Kidney glomerular epithelial cell (primary cell): ENCODE measurements at regions not wholly inside any gene's neighbourhood (a gene's known extent, or its start where the extent isn't known, plus 50 kb on each side); places are given as distances from the start of the nearest gene placed in this dataset.
"Not testable (repeated sequence)": the region's sequence is repeated elsewhere in the genome, so short reads cannot be mapped to it uniquely, and the experiment has no call there.

ENCODE experiments used
- DNase-seq: peaks from one replicate; lab custom pipeline; 2025; lab: John Stamatoyannopoulos, UW

DNA sequence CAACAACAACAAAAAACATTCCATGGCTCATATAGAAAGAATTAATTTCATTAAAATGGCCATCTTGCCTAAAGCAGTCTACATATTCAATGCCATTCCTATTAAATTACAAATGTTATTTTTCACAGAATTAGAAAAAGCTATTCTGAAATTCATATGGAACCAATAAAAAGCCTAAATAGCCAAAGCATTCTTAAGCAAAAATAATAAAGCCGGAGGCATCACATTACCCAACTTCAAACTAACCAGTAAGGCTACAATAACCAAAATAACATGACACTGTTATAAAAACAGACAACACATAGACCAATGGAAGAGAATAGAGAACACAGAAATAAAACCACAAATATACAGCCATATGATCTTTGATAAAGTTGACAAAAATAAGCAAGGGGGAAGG is 330.4 kb downstream of the KIF20B start:
- no peak for DNase-seq

DNA sequence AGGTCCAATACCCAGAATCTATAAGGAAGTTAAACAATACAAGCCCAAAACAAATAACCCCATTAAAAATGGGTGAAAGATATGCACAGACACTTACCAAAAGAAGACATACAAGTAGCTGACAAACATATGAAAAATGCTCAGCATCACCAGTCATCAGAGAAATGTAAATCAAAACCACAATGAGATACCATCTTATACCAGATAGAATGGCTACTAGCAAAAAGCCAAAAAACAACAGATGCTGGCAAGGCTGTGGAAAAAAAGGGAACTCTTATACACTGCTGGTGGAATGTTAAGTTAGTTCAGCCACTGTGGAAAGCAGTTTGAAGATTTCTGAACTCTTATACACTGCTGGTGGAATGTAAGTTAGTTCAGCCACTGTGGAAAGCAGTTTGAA is 331.1 kb downstream of the KIF20B start:
- no peak for DNase-seq

DNA sequence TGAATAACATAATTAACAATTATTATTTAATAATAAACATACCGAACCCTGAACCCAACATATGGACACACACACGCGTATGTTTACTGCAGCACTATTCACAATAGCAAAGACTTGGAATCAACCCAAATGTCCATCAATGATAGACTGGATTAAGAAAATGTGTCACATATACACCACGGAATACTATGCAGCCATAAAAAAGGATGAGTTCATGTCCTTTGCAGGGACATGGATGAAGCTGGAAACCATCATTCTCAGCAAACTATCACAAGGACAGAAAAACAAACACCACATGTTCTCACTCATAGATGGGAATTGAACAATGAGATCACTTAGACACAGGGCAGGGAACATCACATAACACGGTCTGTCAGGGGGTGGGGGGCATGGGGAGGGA is 333.5 kb downstream of the KIF20B start:
- not testable (repeated sequence) for DNase-seq

DNA sequence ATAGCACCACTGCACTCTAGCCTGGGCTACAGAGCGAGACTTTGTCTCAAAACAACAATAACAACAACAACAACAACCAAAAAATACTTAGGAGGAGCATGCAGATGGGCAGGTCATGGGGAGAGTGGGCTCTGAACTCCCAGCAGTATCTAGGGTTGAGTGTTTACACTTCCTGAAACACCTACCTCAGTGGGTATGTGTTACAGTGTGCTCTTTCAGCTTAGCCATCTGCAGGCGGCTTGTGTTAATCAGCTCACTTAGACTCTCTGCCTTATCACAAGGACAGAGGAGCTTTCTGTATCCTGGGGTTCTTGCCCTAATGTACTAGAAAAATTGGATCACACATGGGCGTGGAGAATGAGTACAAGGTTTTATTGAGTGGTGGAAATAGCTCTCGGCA is 340.2 kb downstream of the KIF20B start:
- no peak for DNase-seq

DNA sequence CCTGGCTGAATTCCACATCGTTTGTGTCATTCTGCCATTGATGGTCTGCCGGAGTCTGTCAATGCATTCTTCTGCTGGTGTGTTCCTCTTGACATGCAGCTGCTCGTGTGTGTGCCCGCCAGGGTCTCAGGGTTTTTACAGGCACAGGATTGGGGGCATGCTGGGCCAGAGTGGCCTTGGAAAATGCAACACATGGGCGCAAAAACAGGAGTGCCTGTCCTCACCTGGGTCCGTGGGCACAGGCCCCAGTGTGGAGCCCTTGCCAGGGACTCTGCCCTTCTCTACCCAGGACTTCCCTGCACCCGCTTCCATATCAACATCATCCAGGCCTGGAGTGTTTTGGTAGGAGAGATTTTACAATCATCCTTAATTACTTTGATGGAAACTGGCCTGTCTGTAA is 340.7 kb downstream of the KIF20B start:
- DNase-seq: no peak

DNA sequence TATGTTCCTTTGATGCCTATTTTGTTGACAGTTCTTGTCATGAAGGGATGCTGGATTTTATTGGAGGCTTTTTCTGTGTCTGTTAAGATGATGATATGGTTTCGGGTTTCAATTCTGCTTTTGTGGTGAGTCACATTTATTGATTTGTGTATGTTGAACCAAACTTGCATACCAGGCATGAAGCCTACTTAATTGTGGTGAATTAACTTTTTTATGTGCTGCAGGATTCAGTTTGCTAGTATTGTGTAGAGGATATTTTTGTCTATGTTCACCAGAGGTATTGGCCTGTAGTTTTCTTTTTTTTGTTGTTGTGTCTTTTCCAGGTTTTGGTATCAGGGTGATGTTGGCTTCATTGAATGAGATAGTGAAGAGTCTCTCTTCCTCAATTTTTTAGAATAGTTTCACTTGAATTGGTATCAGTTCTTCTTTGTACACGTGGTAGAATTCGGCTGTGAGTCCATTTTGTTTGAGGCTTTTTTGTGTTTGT is 345.9 kb downstream of the KIF20B start:
- no peak for DNase-seq

DNA sequence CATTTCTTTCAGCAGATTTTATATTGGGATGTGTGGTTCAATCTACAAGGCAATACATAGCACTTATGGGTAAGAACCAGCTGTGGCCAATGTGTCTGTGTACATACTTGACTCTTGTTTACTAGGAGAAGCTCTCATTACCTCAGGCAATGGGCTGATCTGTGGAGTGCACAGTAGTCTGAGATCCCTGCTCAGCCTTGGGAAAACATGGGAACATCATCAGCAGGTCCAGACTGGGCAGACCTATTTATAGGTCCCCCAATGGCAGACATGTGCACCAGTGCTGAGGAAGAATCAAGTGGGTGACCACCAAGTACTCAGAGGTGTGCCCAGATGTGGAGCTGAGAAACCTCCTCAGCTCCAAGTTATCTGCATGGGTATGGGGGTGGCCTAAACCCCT is 349.7 kb downstream of the KIF20B start:
- no peak for DNase-seq

DNA sequence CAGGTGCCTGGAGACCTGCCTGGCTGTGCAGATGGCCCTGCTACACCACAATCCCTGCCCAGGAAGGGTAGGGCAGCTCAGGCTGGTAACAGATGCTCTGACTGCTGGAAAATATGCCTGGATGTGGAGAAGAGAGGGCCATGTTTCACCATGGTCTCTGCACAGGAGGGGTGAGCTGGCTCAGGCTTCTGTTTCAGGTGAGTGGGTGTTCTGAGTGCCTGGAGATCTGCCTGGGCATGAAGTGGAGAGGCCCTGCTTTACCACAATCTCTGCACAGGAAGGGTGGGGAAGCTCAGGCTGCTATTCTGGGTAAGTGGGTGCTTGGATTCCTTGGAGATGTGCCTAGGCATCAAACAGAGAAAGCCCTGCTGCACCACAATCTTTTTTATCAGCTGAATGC is 350.1 kb downstream of the KIF20B start:
- DNase-seq: no peak

DNA sequence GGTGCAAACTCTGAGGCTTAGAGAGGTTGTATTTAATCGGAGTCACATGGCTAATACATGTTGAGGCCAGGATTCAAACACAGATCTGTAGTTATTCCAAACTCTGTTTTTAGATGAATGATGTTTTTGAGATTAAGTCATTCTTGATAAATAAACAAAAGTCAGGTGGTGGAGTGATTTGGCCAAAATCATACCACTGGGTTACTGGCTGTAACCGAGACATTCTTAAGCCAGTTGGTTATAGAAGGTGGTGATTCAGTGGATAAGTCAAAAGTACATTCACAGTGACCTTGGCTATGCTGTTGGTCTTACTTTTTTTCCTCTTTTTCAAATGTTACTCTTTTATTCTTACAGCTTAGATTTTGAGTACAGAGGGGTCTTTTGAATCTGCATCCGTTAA is 361.4 kb downstream of the KIF20B start:
- no peak for DNase-seq

DNA sequence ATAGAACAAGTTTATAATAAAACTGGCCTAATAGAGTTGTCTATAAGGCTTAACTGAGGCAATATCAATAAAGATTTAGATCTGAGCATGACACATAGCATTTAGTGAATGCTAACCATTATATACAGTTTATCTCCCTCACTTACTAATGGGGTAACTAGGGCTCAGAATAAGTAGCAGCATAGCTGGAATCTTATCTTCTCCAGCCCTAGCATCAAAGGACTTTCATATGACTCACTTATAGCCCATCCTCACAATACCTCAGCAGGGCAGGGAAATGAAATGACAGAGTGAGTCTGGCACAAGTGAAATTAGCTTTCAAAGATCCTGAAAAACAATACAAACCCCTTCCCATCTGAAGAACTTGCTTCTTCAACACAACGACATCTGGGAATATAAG is 362.9 kb downstream of the KIF20B start:
- DNase-seq: no peak

DNA sequence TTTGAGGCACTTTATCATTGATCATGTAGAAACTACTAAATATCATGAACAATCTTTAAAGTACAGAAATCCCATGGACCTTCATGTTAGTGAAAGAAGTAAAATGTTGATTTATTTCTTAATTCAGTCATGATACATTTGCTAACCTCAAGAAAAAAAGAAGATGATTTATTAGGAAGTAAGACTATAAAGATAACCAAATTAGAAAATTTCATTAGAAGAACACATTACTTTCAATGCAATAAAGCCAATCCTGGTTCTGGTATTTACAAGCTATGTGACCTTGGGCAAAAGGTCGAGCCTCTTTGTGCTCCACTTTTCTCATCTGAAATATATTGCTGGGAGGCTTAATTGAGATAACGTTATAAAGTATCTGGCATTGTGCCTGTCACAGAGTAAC is 365.0 kb downstream of the KIF20B start:
- no peak for DNase-seq

DNA sequence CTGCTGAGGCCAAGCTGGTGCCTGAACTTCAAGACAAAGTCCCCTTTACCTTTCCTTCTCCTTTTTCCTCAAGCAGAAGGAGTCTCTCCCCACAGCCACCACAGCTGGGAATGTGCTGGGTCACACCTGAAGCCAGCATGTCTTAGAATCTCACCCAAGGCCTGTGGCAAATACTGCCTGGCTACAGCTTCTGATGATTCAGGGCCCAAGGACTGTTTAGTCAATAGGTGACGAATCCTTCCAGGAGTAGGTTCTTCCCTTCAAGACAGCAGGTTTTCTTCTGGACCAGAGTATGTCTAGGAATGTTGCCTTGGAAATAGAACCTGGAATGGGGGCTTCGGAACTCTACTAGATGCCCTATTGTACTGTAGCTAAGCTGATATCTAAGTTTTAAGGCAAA is 374.6 kb downstream of the KIF20B start:
- DNase-seq: no peak

DNA sequence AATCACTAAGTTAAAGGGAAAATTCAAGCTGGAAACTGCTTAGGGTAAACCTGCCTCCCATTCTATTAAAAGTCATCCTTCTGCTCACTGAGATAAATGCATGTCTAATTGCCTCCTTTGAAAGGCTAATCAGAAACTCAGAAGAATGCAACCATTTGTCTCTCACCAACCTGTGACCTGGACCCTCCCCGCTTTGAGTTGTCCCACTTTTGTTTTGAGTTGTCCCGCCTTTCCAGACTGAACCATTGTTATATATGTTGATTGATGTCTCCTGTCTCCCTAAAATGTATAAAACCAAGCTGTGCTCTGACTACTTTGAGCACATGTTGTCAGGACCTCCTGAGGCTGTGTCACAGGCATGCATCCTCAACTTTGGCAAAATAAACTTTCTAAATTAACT is 378.4 kb downstream of the KIF20B start:
- no peak for DNase-seq

DNA sequence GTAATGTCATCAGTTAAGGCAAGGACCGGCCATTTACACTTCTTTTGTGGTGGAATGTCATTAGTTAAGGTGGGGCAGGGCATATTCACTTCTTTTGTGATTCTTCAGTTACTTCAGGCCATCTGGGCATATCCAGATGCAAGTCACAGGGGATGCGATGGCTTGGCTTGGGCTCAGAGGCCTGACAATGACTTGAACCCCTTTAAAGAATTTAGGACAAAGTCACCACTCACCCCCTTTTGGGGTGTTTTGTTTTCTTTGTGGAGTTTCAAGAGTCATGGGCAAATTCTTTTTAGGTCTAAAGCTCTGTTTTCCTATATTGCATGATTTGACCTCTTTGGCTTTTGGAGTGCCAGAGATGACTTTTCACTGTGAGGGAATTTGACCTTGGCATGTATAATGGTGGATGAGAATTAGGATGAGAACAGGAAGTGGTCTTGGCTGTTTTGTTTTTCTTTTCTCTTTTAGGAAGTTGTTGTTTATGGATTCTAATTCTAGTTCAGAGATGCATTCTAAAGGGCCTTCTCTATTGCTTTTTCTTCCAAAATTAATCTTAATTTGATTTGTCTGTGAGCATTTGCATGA is 385.3 kb downstream of the KIF20B start:
- not testable (repeated sequence) for DNase-seq

DNA sequence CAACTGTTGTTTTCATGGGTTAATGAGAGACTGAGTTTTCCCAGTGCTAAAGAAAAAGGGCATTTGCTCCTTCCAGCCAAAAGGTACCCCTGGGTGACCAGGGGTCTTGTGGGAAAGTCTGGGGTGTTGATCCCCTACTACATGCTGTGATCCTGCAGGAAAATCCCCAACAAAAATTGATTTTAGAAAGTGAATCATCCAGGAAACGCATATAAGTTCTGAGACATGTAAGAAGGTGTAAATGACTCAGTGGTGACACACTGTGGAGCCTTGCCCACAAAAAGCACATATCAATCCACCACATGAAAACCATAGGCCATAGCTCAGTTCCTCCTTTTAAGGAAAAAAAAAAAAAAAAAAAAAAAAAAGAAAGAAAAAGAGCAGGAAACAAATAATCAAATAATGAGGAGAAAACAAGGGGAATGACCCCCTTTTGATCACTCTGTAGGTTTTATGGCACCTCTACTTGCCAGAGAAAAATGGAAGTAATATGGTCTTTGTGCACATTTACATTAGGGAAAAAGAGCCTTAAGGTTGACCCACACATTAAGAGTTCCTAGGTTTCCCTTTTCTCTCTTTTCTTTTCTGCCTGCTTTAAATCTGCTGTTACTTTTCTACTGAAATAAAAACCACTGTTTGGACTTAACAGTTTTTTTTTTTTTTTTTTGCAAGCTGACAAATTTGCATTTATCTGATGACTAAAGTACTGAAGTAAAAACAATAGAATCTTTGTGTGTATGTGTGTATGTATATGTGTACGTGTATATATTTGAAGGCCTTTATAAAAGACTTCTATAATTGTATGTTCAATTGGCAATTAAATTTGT is 386.0 kb downstream of the KIF20B start:
- DNase-seq: peak; percentile 26

DNA sequence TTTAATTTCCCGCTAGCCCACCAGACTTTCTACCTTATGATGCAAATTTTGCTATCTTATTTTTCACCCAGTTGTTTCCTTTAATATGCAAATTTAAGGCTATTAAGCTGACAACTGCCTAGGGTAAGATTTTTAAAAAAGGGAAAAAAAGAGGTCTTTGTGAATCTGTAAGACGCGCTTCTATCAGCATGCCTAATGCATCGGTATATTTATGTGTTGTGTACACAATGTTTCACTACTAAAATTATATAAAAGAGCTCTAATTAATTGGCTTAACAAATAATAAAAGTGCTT is 386.6 kb downstream of the KIF20B start:
- no peak for DNase-seq

DNA sequence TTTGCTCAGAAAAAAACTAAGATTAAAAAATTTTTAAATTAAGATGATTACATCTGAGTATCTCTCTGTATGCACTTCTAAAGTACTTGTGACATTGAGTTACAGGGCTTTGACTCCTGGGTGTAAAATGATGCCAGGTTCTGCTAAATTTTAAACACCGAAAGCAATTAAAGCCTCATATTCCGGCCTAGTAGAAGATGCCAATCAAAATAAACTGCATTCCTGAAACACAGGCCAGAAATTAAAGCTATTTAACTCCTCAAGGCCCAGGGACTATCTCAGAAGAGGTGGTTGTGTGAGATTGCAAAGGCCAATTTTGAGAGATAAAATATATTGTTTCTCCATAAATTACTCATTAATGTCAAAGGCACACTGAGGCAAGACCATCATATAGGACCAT is 388.3 kb downstream of the KIF20B start:
- no peak for DNase-seq

DNA sequence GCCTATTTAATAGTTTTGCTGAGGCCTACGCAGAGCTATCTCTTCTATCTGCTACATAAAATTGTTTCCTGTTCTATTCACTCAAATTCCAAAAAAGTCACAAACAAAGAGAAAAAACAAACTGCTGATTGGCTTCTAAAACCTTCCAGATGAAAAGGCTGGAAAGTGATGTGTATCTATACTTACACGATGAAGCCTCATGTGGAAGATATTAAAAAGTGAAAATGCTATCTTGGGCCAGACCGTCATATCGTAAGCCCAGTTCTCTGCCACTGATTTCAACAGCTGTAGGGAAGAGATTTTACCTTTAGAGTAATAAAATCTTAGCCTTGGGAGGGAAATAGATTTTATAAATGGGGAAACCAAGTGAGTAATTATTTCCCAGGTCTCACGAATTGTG is 394.8 kb downstream of the KIF20B start:
- no peak for DNase-seq

DNA sequence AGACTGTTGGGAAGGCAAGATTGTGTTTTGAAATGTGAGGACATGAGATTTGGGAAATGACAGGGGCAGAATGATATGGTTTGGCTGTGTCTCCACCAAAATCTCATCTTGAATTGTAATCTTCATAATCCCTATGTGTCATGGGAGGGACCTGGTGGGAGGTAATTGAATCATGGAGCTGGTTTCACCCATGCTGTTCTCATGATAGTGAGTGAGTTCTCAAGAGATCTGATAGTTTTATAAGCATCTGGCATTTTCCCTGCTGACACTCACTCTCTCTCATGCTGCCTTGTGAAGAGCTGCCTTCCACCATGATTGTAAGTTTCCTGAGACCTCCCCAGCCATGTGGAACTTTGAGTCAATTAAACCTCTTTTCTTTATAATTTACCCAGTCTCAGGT is 406.2 kb downstream of the KIF20B start:
- DNase-seq: not testable (repeated sequence)

DNA sequence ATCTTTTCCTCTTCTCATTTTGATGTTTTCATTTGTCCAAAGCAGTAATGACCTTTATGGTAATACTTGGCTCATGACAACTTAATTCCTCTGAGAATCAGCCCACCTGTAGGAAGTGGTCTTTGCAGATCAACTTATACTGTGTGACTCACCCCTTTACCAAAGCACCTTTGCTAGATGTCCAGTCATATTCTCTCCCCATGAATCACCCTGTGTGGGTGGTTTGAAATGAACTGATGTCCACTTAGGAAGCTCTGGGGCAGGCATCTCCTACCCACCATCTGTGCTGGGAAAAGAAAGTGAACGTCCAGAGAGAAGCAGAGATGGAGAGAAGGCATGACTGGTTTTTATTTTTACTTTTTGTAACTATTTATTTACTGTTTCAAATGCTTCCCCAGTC is 410.3 kb downstream of the KIF20B start:
- DNase-seq: peak; percentile 48

DNA sequence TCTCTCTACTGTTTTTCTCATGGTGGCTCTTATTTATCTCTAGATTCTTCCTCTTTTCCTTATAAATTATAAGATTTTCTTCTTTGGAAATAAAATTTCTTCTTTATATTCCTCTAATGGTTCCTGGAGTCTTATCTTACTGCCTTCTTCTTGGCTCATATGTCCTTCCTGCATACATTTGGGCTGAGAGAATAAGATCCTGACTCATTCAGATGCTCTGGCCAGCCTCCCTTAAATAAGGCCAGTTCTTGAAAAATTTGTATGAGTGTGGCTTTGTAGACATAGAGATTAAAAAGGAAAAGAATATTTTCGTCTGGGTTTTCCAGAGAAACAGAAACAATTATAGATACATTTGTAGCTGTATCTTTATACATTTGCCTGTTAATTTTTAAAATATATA is 411.3 kb downstream of the KIF20B start:
- DNase-seq: no peak

DNA sequence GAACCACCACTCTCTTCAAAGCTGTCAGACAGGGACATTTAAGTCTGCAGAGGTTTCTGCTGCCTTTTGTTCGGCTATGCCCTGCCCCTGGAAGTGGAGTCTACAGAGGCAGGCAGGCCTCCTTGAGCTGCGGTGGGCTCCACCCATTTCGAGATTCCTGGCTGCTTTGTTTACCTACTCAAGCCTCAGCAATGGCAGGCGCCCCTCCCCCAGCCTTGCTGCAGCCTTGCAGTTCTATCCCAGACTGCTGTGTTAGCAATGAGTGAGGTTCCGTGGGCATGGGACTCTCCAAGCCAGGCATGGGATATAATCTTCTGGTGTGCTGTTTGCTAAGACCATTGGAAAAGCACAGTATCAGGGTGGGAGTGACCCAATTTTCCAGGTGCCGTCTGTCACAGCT is 417.2 kb downstream of the KIF20B start:
- not testable (repeated sequence) for DNase-seq

DNA sequence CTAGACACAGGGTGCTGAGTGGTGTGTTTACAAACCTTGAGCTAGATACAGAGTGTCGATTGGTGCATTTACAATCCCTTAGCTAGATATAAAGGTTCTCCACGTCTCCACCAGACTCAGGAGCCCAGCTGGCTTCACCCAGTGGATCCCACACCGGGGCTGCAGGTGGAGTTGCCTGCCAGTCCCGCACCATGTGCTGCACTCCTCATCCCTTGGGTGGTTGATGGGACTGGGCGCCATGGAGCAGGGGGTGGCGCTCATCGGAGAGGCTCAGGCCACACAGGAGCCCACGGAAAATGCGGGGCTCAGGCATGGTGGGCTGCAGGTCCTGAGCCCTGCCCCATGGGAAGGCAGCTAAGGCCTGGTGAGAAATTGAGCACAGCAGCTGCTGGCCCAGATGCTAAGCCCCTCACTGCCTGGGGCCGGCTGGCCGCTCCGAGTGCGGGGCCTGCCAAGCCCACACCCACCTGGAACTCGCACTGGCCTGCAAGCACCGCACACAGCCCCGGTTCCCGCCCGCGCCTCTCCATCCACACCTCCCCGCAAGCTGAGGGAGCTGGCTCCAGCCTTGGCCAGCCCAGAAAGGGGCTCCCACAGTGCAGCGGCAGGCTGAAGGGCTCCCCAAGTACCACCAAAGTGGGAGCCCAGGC is 418.4 kb downstream of the KIF20B start:
- not testable (repeated sequence) for DNase-seq
